ENCODE measurements at regions not wholly inside any gene's neighbourhood (a gene's known extent, or its start where the extent isn't known, plus 50 kb on each side); places are given as distances from the start of the nearest gene placed in this dataset.

- TF ChIP-seq BCL6B (tag by site-specific recombination; IDR thresholded peaks at IDR 0.05): no peak
- TF ChIP-seq, protein P1, sequence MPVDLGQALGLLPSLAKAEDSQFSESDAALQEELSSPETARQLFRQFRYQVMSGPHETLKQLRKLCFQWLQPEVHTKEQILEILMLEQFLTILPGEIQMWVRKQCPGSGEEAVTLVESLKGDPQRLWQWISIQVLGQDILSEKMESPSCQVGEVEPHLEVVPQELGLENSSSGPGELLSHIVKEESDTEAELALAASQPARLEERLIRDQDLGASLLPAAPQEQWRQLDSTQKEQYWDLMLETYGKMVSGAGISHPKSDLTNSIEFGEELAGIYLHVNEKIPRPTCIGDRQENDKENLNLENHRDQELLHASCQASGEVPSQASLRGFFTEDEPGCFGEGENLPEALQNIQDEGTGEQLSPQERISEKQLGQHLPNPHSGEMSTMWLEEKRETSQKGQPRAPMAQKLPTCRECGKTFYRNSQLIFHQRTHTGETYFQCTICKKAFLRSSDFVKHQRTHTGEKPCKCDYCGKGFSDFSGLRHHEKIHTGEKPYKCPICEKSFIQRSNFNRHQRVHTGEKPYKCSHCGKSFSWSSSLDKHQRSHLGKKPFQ (tag by site-specific recombination; IDR thresholded peaks at IDR 0.05): no peak
- no peak for TF ChIP-seq ZNF24 (tag by site-specific recombination; IDR thresholded peaks at IDR 0.05)
- TF ChIP-seq MZF1 (tag by site-specific recombination; IDR thresholded peaks at IDR 0.05; ENCODE audit: borderline replicate concordance): no peak
- no peak for TF ChIP-seq ZNF701 (tag by site-specific recombination; IDR thresholded peaks at IDR 0.05)
- no peak for TF ChIP-seq TSHZ1 (tag by site-specific recombination; IDR thresholded peaks at IDR 0.05; ENCODE audit: borderline replicate concordance)
- TF ChIP-seq, protein P2, sequence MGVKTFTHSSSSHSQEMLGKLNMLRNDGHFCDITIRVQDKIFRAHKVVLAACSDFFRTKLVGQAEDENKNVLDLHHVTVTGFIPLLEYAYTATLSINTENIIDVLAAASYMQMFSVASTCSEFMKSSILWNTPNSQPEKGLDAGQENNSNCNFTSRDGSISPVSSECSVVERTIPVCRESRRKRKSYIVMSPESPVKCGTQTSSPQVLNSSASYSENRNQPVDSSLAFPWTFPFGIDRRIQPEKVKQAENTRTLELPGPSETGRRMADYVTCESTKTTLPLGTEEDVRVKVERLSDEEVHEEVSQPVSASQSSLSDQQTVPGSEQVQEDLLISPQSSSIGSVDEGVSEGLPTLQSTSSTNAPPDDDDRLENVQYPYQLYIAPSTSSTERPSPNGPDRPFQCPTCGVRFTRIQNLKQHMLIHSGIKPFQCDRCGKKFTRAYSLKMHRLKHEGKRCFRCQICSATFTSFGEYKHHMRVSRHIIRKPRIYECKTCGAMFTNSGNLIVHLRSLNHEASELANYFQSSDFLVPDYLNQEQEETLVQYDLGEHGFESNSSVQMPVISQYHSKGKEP (tag by site-specific recombination; IDR thresholded peaks at IDR 0.05): no peak
- no peak for TF ChIP-seq KLF10 (tag by site-specific recombination; IDR thresholded peaks at IDR 0.05)
- no peak for TF ChIP-seq ZNF747 (tag by site-specific recombination; IDR thresholded peaks at IDR 0.05)
- no peak for TF ChIP-seq ZNF175 (tag by site-specific recombination; IDR thresholded peaks at IDR 0.05)
- no peak for TF ChIP-seq ZNF114 (tag by site-specific recombination; IDR thresholded peaks at IDR 0.05)
- TF ChIP-seq ZNF488 (tag by site-specific recombination; IDR thresholded peaks at IDR 0.05): no peak
- TF ChIP-seq ZNF266 (tag by site-specific recombination; IDR thresholded peaks at IDR 0.05; ENCODE audit: low read depth): no peak
- no peak for TF ChIP-seq MEIS1 (CRISPR knock-in tag; IDR thresholded peaks at IDR 0.05; ENCODE audit: borderline replicate concordance)
- no peak overlapping the region for H3K27ac ChIP-seq (ENCODE audit: extremely low read depth, low read depth, low read length)
- H3K9me3 ChIP-seq (ENCODE audit: control insufficient read depth, insufficient read depth, low read depth, low read length): no peaks in the 10 kb centered on the region
- H3K4me1 ChIP-seq (ENCODE audit: control insufficient read depth, insufficient read depth, low read length): no peaks in the 10 kb centered on the region
- ChIA-PET POLR2A (no interaction called here), CTCF (interaction anchor here (0.5 kb wide), 1 partner anchor 615 kb away, joined by 3 read pairs; no protein-coding TSS in a partner anchor)
- H3K36me3 ChIP-seq (ENCODE audit: control insufficient read depth in 2 of 2, insufficient read depth in 1 of 2, low read length in 2 of 2): no peaks in the 10 kb centered on the region
- H3K4me3 ChIP-seq (ENCODE audit: low read depth, low read length): no peak overlapping the region
These were observed 376.8 kb downstream of the TRIB2 start for GRCh38 chr2:13093416-13093991.

DNA sequence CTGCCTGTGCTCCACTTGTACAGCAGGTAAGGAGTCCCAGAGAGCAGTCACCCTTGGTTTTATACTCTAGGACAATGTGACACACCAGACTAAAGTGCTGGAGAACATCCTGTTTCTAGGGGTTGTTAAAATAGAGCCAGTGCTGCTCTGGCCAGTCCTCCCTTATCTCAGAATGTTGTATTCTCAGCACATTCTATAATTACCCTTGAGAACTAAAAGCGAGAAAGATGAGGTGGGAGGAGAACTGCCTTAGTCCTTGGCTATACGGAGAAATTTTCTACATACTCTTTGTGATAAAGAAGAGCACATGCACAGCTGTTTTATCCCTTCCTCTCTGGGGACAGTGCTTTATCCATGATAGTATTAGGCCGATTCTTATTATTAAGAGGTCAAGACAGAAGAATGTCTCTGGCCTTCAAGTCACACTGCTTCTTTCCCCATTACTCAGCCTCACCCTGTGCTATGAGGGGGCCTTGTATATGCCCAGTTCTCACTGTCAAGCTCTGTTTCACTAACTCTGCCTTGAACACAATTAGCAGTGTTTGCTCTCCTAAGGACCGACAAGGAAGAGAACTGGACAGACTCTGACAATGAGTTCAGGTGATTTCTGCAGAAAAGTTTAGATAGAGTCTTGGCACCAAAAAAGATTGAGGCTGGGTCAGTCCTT lies 385.8 kb downstream of the TRIB2 start:
- H3K27ac ChIP-seq (ENCODE audit: extremely low read depth, low read depth, low read length): no peak overlapping the region
- H3K36me3 ChIP-seq (ENCODE audit: control insufficient read depth in 2 of 2, insufficient read depth in 1 of 2, low read length in 2 of 2): no peaks in the 10 kb centered on the region
- POLR2A ChIA-PET: no interaction called here
- CTCF ChIA-PET: interaction anchor here (0.7 kb wide), 1 partner anchor 1125 kb away, joined by 3 read pairs; no protein-coding TSS in a partner anchor
- no peaks in the 10 kb centered on the region for H3K4me1 ChIP-seq (ENCODE audit: control insufficient read depth, insufficient read depth, low read length)
- no peak overlapping the region for H3K4me3 ChIP-seq (ENCODE audit: low read depth, low read length)
- TF ChIP-seq ZNF37A (tag by site-specific recombination; IDR thresholded peaks at IDR 0.05): no peak
- TF ChIP-seq EGR2 (tag by site-specific recombination; IDR thresholded peaks at IDR 0.05; ENCODE audit: low read depth): no peak
- no peaks in the 10 kb centered on the region for H3K9me3 ChIP-seq (ENCODE audit: control insufficient read depth, insufficient read depth, low read depth, low read length)
